Chondrocyte (in vitro differentiated cells): ENCODE measurements at regions not wholly inside any gene's neighbourhood (a gene's known extent, or its start where the extent isn't known, plus 50 kb on each side); places are given as distances from the start of the nearest gene placed in this dataset.

Experiments used
- DNase-seq: peaks from one replicate; pipeline ENCODE4 v3.0.0; 2021; ENCODE audit warnings: mixed read lengths, low spot score
- H3K27ac Mint-ChIP-seq: one replicate; pipeline ENCODE4 v1.8.0; 2021; ENCODE audit warnings: mild to moderate bottlenecking, moderate library complexity, mixed read lengths; ENCODE audit not compliant: unreplicated experiment
- H3K27me3 Mint-ChIP-seq: 2 replicates; pipeline ENCODE4 v1.8.0; 2021; ENCODE audit warnings: low read depth, mixed read lengths
- H3K36me3 Mint-ChIP-seq: 2 replicates; pipeline ENCODE4 v1.8.0; 2021; ENCODE audit warnings: low read depth, mixed read lengths
- H3K4me1 Mint-ChIP-seq: 2 replicates; pipeline ENCODE4 v1.8.0; 2021; ENCODE audit warnings: low read depth, mild to moderate bottlenecking, mixed read lengths
- H3K4me3 Mint-ChIP-seq: one replicate; pipeline ENCODE4 v1.8.0; 2021; ENCODE audit warnings: mild to moderate bottlenecking, moderate library complexity, mixed read lengths; ENCODE audit not compliant: unreplicated experiment
- H3K9me3 Mint-ChIP-seq: 2 replicates; pipeline ENCODE4 v1.8.0; 2021; ENCODE audit warnings: low read depth, mixed read lengths
- CTCF ChIP-seq: fragments of 200-600 bp; sonication (generic); IDR thresholded peaks from 2 replicates; pipeline ENCODE4 v1.5.0; 2021; ENCODE audit warnings: antibody characterized with exemption, mild to moderate bottlenecking, moderate library complexity

GRCh38 chr1:73711089-73711488 lies 486.9 kb downstream of the LRRIQ3 start:
- Mint-ChIP-seq H3K9me3 (no peaks in the 10 kb centered on the region), H3K4me3 (no peak overlapping the region), H3K27me3 (no peaks in the 10 kb centered on the region), H3K4me1 (no peaks in the 10 kb centered on the region), H3K27ac (no peak overlapping the region), H3K36me3 (no peaks in the 10 kb centered on the region)
- TF ChIP-seq CTCF: no peak
- no peak for DNase-seq

DNA sequence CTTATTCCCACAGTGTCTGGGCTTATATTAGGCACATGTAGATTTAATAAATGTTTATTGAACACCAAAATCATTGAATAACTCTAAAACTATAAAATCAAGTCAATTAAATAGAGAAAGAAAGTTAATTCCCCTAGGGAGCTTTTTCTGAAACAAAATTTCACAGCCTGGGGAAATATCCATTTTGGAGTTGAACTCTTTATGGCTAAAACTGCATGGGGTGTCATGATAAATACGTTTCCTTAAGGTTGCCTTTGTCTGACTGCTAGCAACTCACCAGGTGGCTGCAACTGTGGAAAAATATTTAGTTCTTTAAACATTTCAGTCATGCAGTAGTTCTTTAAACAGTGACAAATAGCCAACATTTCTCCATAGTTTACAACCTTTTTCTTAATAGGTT lies 496.1 kb downstream of the LRRIQ3 start:
- Mint-ChIP-seq H3K27me3 (no peaks in the 10 kb centered on the region), H3K27ac (no peak overlapping the region), H3K9me3 (no peaks in the 10 kb centered on the region), H3K36me3 (no peaks in the 10 kb centered on the region), H3K4me3 (no peak overlapping the region), H3K4me1 (no peaks in the 10 kb centered on the region)
- no peak for TF ChIP-seq CTCF
- DNase-seq: no peak

- no peak overlapping the region for H3K4me3 Mint-ChIP-seq
- no peak for DNase-seq
- TF ChIP-seq CTCF: no peak
- peaks cover 10% of the 10 kb centered on the region for H3K27me3 Mint-ChIP-seq
- no peaks in the 10 kb centered on the region for H3K4me1 Mint-ChIP-seq
- no peaks in the 10 kb centered on the region for H3K9me3 Mint-ChIP-seq
- H3K27ac Mint-ChIP-seq: no peak overlapping the region
- H3K36me3 Mint-ChIP-seq: no peaks in the 10 kb centered on the region
These were observed 521.8 kb downstream of the LRRIQ3 start for GRCh38 chr1:73676186-73676585.

DNA sequence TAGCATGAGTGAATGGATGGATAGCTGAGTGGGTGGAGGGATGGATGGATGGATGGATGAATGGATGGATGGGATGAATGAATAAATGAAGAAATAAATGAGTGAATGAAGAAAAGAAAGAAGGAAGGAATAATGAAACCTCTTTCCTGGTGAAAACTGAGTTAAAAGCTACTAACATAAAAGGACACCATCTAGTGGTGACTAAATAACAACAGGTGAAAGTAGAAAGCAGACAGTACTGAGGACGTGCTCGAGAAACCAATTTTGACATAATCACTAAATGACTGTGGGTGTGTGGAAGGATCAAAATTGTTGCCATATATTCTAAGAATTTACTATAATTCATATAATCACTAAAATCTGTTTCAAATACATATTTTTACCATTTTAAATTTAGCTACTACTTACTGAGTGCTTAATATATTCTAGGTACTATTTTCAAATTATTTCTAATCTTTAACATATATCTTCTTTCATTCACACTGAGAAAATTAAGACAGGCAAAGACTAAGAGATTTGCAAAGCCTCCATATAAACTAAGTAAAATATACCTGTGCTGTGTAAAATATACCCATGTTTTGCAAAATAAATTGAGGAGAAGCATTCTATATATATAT lies 522.9 kb downstream of the LRRIQ3 start:
- Mint-ChIP-seq H3K9me3 (no peaks in the 10 kb centered on the region), H3K27me3 (peaks cover 10% of the 10 kb centered on the region), H3K27ac (no peak overlapping the region), H3K4me1 (no peaks in the 10 kb centered on the region), H3K36me3 (no peaks in the 10 kb centered on the region), H3K4me3 (no peak overlapping the region)
- no peak for DNase-seq
- TF ChIP-seq CTCF: peak; percentile 81

DNA sequence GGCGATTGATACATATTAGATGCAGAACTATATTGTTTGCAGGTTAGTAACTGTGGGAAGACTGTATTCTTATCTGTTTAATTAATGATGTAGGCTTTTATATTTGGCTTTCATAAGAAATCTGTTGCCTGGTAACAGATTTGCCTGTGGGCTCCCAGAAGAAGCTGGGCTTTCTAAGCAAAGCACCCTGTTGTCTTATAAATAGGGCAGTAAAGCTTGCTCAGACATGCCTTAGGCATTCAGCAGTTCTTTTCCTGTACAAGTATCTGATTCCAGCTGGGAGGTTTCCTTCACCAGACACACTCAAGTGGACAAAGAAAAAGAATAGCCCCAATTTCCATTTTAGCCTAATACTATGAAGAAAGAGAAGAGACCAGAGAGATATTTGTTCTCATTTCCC lies 524.0 kb downstream of the LRRIQ3 start:
- Mint-ChIP-seq H3K4me3 (no peak overlapping the region), H3K27me3 (peaks cover 10% of the 10 kb centered on the region), H3K36me3 (no peaks in the 10 kb centered on the region), H3K9me3 (no peaks in the 10 kb centered on the region), H3K4me1 (no peaks in the 10 kb centered on the region), H3K27ac (no peak overlapping the region)
- TF ChIP-seq CTCF: no peak
- no peak for DNase-seq
